ENCODE measurements at regions not wholly inside any gene's neighbourhood (a gene's known extent, or its start where the extent isn't known, plus 50 kb on each side); places are given as distances from the start of the nearest gene placed in this dataset.
"Not testable (repeated sequence)": the region's sequence is repeated elsewhere in the genome, so short reads cannot be mapped to it uniquely, and the experiment has no call there.

GRCh38 chr3:158882445-158882844 is 80.6 kb downstream of the MFSD1 start:
- no peak for DNase-seq (ENCODE audit: low read depth)

GRCh38 chr3:158896729-158897128 is 94.9 kb downstream of the MFSD1 start:
- no peak for DNase-seq (ENCODE audit: low read depth)

- no peak for DNase-seq (ENCODE audit: low read depth)
Observed at GRCh38 chr3:158906749-158907148, 104.9 kb downstream of the MFSD1 start.

GRCh38 chr3:158908187-158908734 is 106.4 kb downstream of the MFSD1 start:
- DNase-seq (ENCODE audit: low read depth): no peak

- DNase-seq (ENCODE audit: low read depth): no peak
Observed at GRCh38 chr3:158909870-158910269, 108.0 kb downstream of the MFSD1 start.

GRCh38 chr3:158911586-158911985 is 109.7 kb downstream of the MFSD1 start:
- DNase-seq (ENCODE audit: low read depth): no peak

GRCh38 chr3:158912188-158912587 is 110.3 kb downstream of the MFSD1 start:
- DNase-seq (ENCODE audit: low read depth): no peak

- no peak for DNase-seq (ENCODE audit: low read depth)
Observed at GRCh38 chr3:158912621-158913020, 110.8 kb downstream of the MFSD1 start.

- DNase-seq (ENCODE audit: low read depth): no peak
Observed at GRCh38 chr3:158916111-158916510, 114.3 kb downstream of the MFSD1 start.

GRCh38 chr3:158918008-158918407 is 116.2 kb downstream of the MFSD1 start:
- DNase-seq (ENCODE audit: low read depth): no peak

GRCh38 chr3:158918451-158918850 is 116.6 kb downstream of the MFSD1 start:
- no peak for DNase-seq (ENCODE audit: low read depth)

- DNase-seq (ENCODE audit: low read depth): no peak
Observed at GRCh38 chr3:158920371-158920770, 118.5 kb downstream of the MFSD1 start.

GRCh38 chr3:158925021-158925420 is 123.2 kb downstream of the MFSD1 start:
- no peak for DNase-seq (ENCODE audit: low read depth)

GRCh38 chr3:158925828-158926494 is 124.1 kb downstream of the MFSD1 start:
- no peak for DNase-seq (ENCODE audit: low read depth)

GRCh38 chr3:158935846-158936245 is 134.0 kb downstream of the MFSD1 start:
- DNase-seq (ENCODE audit: low read depth): no peak

- no peak for DNase-seq (ENCODE audit: low read depth)
Observed at GRCh38 chr3:158936530-158937113, 134.8 kb downstream of the MFSD1 start.

GRCh38 chr3:158950178-158950901 is 148.5 kb downstream of the MFSD1 start:
- no peak for DNase-seq (ENCODE audit: low read depth)

- DNase-seq (ENCODE audit: low read depth): no peak
Observed at GRCh38 chr3:158953131-158953530, 151.3 kb downstream of the MFSD1 start.

- no peak for DNase-seq (ENCODE audit: low read depth)
Observed at GRCh38 chr3:158954420-158954819, 152.6 kb downstream of the MFSD1 start.

- DNase-seq (ENCODE audit: low read depth): not testable (repeated sequence)
Observed at GRCh38 chr3:158957777-158958176, 155.9 kb downstream of the MFSD1 start.

GRCh38 chr3:158958873-158959272 is 157.0 kb downstream of the MFSD1 start:
- DNase-seq (ENCODE audit: low read depth): no peak

GRCh38 chr3:158961471-158961870 is 159.6 kb downstream of the MFSD1 start:
- DNase-seq (ENCODE audit: low read depth): no peak

- DNase-seq (ENCODE audit: low read depth): no peak
Observed at GRCh38 chr3:158961911-158962310, 160.1 kb downstream of the MFSD1 start.

Data from activated T-cell treated with anti-CD3 and anti-CD28 coated beads for 24 hours (primary cell).